HEK293 (cell line): ENCODE measurements at regions not wholly inside any gene's neighbourhood (a gene's known extent, or its start where the extent isn't known, plus 50 kb on each side); places are given as distances from the start of the nearest gene placed in this dataset.
"Not testable (repeated sequence)": the region's sequence is repeated elsewhere in the genome, so short reads cannot be mapped to it uniquely, and the experiment has no call there.

Experiments used
- CTCF ChIA-PET: fragments of 350-600 bp; formaldehyde crosslinking; extraction: SDS; loops from one replicate; lab custom pipeline; 2021; ENCODE audit warnings: antibody characterized with exemption; lab: Yijun Ruan, JAX
- POLR2A ChIA-PET: fragments of 300-600 bp; formaldehyde crosslinking; extraction: SDS; loops from one replicate; lab custom pipeline; 2020; ENCODE audit warnings: antibody characterized with exemption, inconsistent platforms; lab: Yijun Ruan, JAX
- H3K27ac ChIP-seq: fragments of 200-500 bp; sonication (Bioruptor generic); 2 replicates; pipeline ENCODE4 v1.5.1; 2014; ENCODE audit warnings: low read depth, low read length, control low read depth, inconsistent platforms; ENCODE audit errors: extremely low read depth
- H3K36me3 ChIP-seq, 2 experiments: fragments of 200-500 bp in 1 of 2; sonication (Bioruptor generic) in 1 of 2; 1 replicate in 1 of 2; 2 replicates in 1 of 2; pipeline ENCODE4 v1.5.1; 2014 to 2017; ENCODE audit warnings: inconsistent platforms in 2 of 2, low read length in 2 of 2; ENCODE audit not compliant: control insufficient read depth in 2 of 2, insufficient read depth in 1 of 2
- H3K4me1 ChIP-seq: fragments of 200-500 bp; sonication (Bioruptor generic); 2 replicates; pipeline ENCODE4 v1.5.1; 2014; ENCODE audit warnings: mild to moderate bottlenecking, low read length, inconsistent platforms; ENCODE audit not compliant: control insufficient read depth, insufficient read depth
- H3K4me3 ChIP-seq: 2 replicates; pipeline ENCODE4 v1.5.1; 2011; ENCODE audit warnings: low read depth, mild to moderate bottlenecking, control low read depth, low read length, moderate library complexity
- H3K9me3 ChIP-seq: fragments of 200-500 bp; sonication (Bioruptor generic); 2 replicates; pipeline ENCODE4 v1.5.1; 2014; ENCODE audit warnings: low read depth, low read length, inconsistent platforms; ENCODE audit not compliant: control insufficient read depth, insufficient read depth
- ATF2 ChIP-seq: fragments of 450-650 bp; formaldehyde crosslinking; IDR thresholded peaks from 2 replicates; pipeline ENCODE4 v1.5.1; 2016; ENCODE audit warnings: missing biosample characterization, missing genetic modification characterization, low read depth
- EGR2 ChIP-seq: fragments of 450-650 bp; formaldehyde crosslinking; IDR thresholded peaks from 2 replicates; pipeline ENCODE4 v1.5.1; 2016; ENCODE audit warnings: low read depth, missing biosample characterization, missing genetic modification characterization
- GLI2 ChIP-seq: fragments of 450-650 bp; formaldehyde crosslinking; IDR thresholded peaks from 2 replicates; pipeline ENCODE4; 2017; ENCODE audit warnings: missing biosample characterization, missing genetic modification characterization, low read depth, borderline replicate concordance
- HOXA7 ChIP-seq: sonication (generic); formaldehyde crosslinking; IDR thresholded peaks from 2 replicates; pipeline ENCODE4 v1.8.1; 2022; ENCODE audit warnings: missing genetic modification reagents, borderline replicate concordance
- SP3 ChIP-seq: fragments of 450-650 bp; formaldehyde crosslinking; IDR thresholded peaks from 2 replicates; pipeline ENCODE4 v1.5.1; 2016; ENCODE audit warnings: missing biosample characterization, missing genetic modification characterization
- TCF7L2 ChIP-seq: IDR thresholded peaks from 2 replicates; pipeline ENCODE4 v1.6.1; 2011; ENCODE audit warnings: low read depth, mild to moderate bottlenecking, inconsistent platforms, low read length, moderate library complexity, borderline replicate concordance
- ZBTB8A ChIP-seq: fragments of 450-650 bp; formaldehyde crosslinking; IDR thresholded peaks from 2 replicates; pipeline ENCODE4 v1.5.1; 2016; ENCODE audit warnings: missing biosample characterization, missing genetic modification characterization
- ZFP37 ChIP-seq: fragments of 450-650 bp; formaldehyde crosslinking; IDR thresholded peaks from 2 replicates; pipeline ENCODE4 v1.5.1; 2016; ENCODE audit warnings: missing biosample characterization, missing genetic modification characterization
- ZNF10 ChIP-seq: fragments of 450-650 bp; formaldehyde crosslinking; IDR thresholded peaks from 2 replicates; pipeline ENCODE4 v1.5.1; 2017; ENCODE audit warnings: missing biosample characterization, missing genetic modification characterization
- ZNF155 ChIP-seq: fragments of 450-650 bp; formaldehyde crosslinking; IDR thresholded peaks from 2 replicates; pipeline ENCODE4 v1.5.1; 2016; ENCODE audit warnings: missing biosample characterization, missing genetic modification characterization
- ZNF184 ChIP-seq: fragments of 450-650 bp; IDR thresholded peaks from 2 replicates; pipeline ENCODE4 v1.5.1; 2018; ENCODE audit warnings: missing biosample characterization, mild to moderate bottlenecking, missing genetic modification characterization
- ZNF248 ChIP-seq: fragments of 450-650 bp; formaldehyde crosslinking; IDR thresholded peaks from 2 replicates; pipeline ENCODE4 v1.5.1; 2017; ENCODE audit warnings: missing biosample characterization, missing genetic modification characterization
- ZNF354C ChIP-seq: fragments of 450-650 bp; formaldehyde crosslinking; IDR thresholded peaks from 2 replicates; pipeline ENCODE4 v1.5.1; 2016; ENCODE audit warnings: missing biosample characterization, missing genetic modification characterization, low read depth, borderline replicate concordance
- ZNF404 ChIP-seq: fragments of 450-650 bp; formaldehyde crosslinking; IDR thresholded peaks from 2 replicates; pipeline ENCODE4 v1.5.1; 2017; ENCODE audit warnings: missing biosample characterization, missing genetic modification characterization
- ZNF514 ChIP-seq: fragments of 450-650 bp; formaldehyde crosslinking; IDR thresholded peaks from 2 replicates; pipeline ENCODE4 v1.5.1; 2016; ENCODE audit warnings: missing biosample characterization, missing genetic modification characterization
- ZNF549 ChIP-seq: fragments of 450-650 bp; IDR thresholded peaks from 2 replicates; pipeline ENCODE4 v1.5.1; 2018; ENCODE audit warnings: missing biosample characterization, missing genetic modification characterization, mild to moderate bottlenecking, inconsistent platforms, moderate library complexity
- ZNF621 ChIP-seq: fragments of 450-650 bp; formaldehyde crosslinking; IDR thresholded peaks from 2 replicates; pipeline ENCODE4 v1.5.1; 2017; ENCODE audit warnings: missing biosample characterization, missing genetic modification characterization
- ZNF664 ChIP-seq: fragments of 450-650 bp; formaldehyde crosslinking; IDR thresholded peaks from 2 replicates; pipeline ENCODE4 v1.5.1; 2016; ENCODE audit warnings: missing biosample characterization, missing genetic modification characterization
- ZNF701 ChIP-seq: fragments of 450-650 bp; formaldehyde crosslinking; IDR thresholded peaks from 2 replicates; pipeline ENCODE4 v1.5.1; 2016; ENCODE audit warnings: missing biosample characterization, missing genetic modification characterization
- ZNF704 ChIP-seq: fragments of 450-650 bp; formaldehyde crosslinking; IDR thresholded peaks from 2 replicates; pipeline ENCODE4 v1.5.1; 2016; ENCODE audit warnings: missing biosample characterization, missing genetic modification characterization
- ZNF707 ChIP-seq: fragments of 450-650 bp; formaldehyde crosslinking; IDR thresholded peaks from 2 replicates; pipeline ENCODE4 v1.5.1; 2016; ENCODE audit warnings: missing biosample characterization, missing genetic modification characterization
- ZNF792 ChIP-seq: fragments of 450-650 bp; formaldehyde crosslinking; IDR thresholded peaks from 2 replicates; pipeline ENCODE4 v1.5.1; 2016; ENCODE audit warnings: missing biosample characterization, missing genetic modification characterization
- ZNF830 ChIP-seq: fragments of 450-650 bp; IDR thresholded peaks from 2 replicates; pipeline ENCODE4 v1.5.0; 2018; ENCODE audit warnings: missing biosample characterization, missing genetic modification characterization, low read depth, mild to moderate bottlenecking, moderate library complexity
- ZSCAN30 ChIP-seq: fragments of 450-650 bp; IDR thresholded peaks from 2 replicates; pipeline ENCODE4 v1.5.1; 2018; ENCODE audit warnings: missing biosample characterization, mild to moderate bottlenecking, missing genetic modification characterization, moderate library complexity
- ZSCAN4 ChIP-seq: fragments of 450-650 bp; formaldehyde crosslinking; IDR thresholded peaks from 2 replicates; pipeline ENCODE4 v1.5.1; 2017; ENCODE audit warnings: missing biosample characterization, missing genetic modification characterization

- POLR2A ChIA-PET, result no interaction called here
- Histone ChIP-seq H3K4me1 (no peaks in the 10 kb centered on the region), H3K9me3 (no peaks in the 10 kb centered on the region), H3K36me3 (no peaks in the 10 kb centered on the region), H3K4me3 (no peak overlapping the region), H3K27ac (no peak overlapping the region)
- TF ChIP-seq ZNF707, result peak; percentile 83
- no peak for TF ChIP-seq EGR2 (tag by site-specific recombination)
- no peak for TF ChIP-seq TCF7L2
- TF ChIP-seq ZNF664 (tag by site-specific recombination), result no peak
- TF ChIP-seq GLI2 (tag by site-specific recombination), result no peak
- CTCF ChIA-PET, result no interaction called here
These were observed 108.9 kb upstream of the PLSCR4 start for GRCh38 chr3:146359841-146360240.

GRCh38 chr3:146354421-146354820 lies 103.5 kb upstream of the PLSCR4 start:
- H3K27ac ChIP-seq, H3K36me3 ChIP-seq, POLR2A ChIA-PET, H3K9me3 ChIP-seq, H3K4me1 ChIP-seq, CTCF ChIA-PET, H3K4me3 ChIP-seq: not testable (repeated sequence)

GRCh38 chr3:146350852-146351251 lies 99.9 kb upstream of the PLSCR4 start:
- Histone ChIP-seq H3K4me1 (no peaks in the 10 kb centered on the region), H3K4me3 (no peak overlapping the region), H3K36me3 (no peaks in the 10 kb centered on the region), H3K27ac (no peak overlapping the region), H3K9me3 (no peaks in the 10 kb centered on the region)
- no peak for TF ChIP-seq ZNF155
- no peak for TF ChIP-seq ZNF792 (tag by site-specific recombination)
- TF ChIP-seq ZNF248 (tag by site-specific recombination), result no peak
- TF ChIP-seq ZNF701 (tag by site-specific recombination), result no peak
- TF ChIP-seq ZNF354C (tag by site-specific recombination), result no peak
- TF ChIP-seq ZBTB8A, result no peak
- TF ChIP-seq ZSCAN4, result no peak
- no peak for TF ChIP-seq HOXA7 (CRISPR knock-in tag)
- no peak for TF ChIP-seq ZNF10
- no peak for TF ChIP-seq TCF7L2
- TF ChIP-seq ZNF184, result no peak
- TF ChIP-seq SP3 (tag by site-specific recombination), result no peak
- no peak for TF ChIP-seq ZNF621 (tag by site-specific recombination)
- no peak for TF ChIP-seq ZSCAN30
- CTCF ChIA-PET, result no interaction called here
- POLR2A ChIA-PET, result no interaction called here

- H3K9me3 ChIP-seq, result no peaks in the 10 kb centered on the region
- no peaks in the 10 kb centered on the region for H3K36me3 ChIP-seq
- POLR2A ChIA-PET, result no interaction called here
- H3K27ac ChIP-seq, result no peak overlapping the region
- CTCF ChIA-PET, result no interaction called here
- no peak overlapping the region for H3K4me3 ChIP-seq
- H3K4me1 ChIP-seq, result no peaks in the 10 kb centered on the region
- TF ChIP-seq ZNF621 (tag by site-specific recombination) (no peak), ZNF514 (tag by site-specific recombination) (no peak), ZNF704 (no peak), ZBTB8A (no peak), ZNF404 (no peak), ZFP37 (tag by site-specific recombination) (no peak), ZNF549 (tag by site-specific recombination) (no peak), ATF2 (no peak), ZNF830 (tag by site-specific recombination) (no peak)
These were observed 95.0 kb upstream of the PLSCR4 start for GRCh38 chr3:146345900-146346299.
